Testis (tissue), 2 donors: ENCODE measurements at regions not wholly inside any gene's neighbourhood (a gene's known extent, or its start where the extent isn't known, plus 50 kb on each side); places are given as distances from the start of the nearest gene placed in this dataset.
"Not testable (repeated sequence)": the region's sequence is repeated elsewhere in the genome, so short reads cannot be mapped to it uniquely, and the experiment has no call there.

Experiments
- DNase-seq: peaks from one replicate; pipeline ENCODE4 v3.0.0-alpha.2; 2019
- H3K27ac ChIP-seq, 2 donors: fragments of 200-600 bp; sonication (generic); one replicate each; pipeline ENCODE4 v1.5.1; 2019
- H3K27me3 ChIP-seq: fragments of 200-600 bp; sonication (generic); one replicate; pipeline ENCODE4 v1.5.1; 2019
- H3K36me3 ChIP-seq: fragments of 200-600 bp; sonication (generic); one replicate; pipeline ENCODE4 v1.5.1; 2017; ENCODE audit warnings: low read depth; ENCODE audit errors: missing control alignments
- H3K4me1 ChIP-seq: fragments of 200-600 bp; sonication (generic); one replicate; pipeline ENCODE4 v1.5.1; 2019
- H3K4me3 ChIP-seq, 2 donors: fragments of 200-600 bp; sonication (generic); one replicate each; pipeline ENCODE4 v1.5.1; 2017 to 2019
- H3K9me3 ChIP-seq: fragments of 200-600 bp; sonication (generic); one replicate; pipeline ENCODE4 v1.5.1; 2017
- POLR2A ChIP-seq: fragments of 450-650 bp; IDR thresholded peaks from one replicate; pipeline ENCODE4 v1.6.1; 2017; ENCODE audit warnings: antibody characterized with exemption, mild to moderate bottlenecking, moderate library complexity
- WGBS, 2 donors: methylation state at CpG; one replicate each; pipeline ENCODE4 v1.1.5; 2018; 5-methylcytosine and 5-hydroxymethylcytosine counted together
- intact Hi-C: fragments of 100-400 bp; cut with DNase I; formaldehyde crosslinking; loops from one replicate; pipeline ENCODE4 v1.15.1; 2023; ENCODE audit warnings: low total_unique reads
- TF ChIP-seq, protein P1 (sequence below), 3 experiments: fragments of 450-650 bp in 2 of 3; fragments of 200-600 bp in 1 of 3; sonication (generic) in 1 of 3; IDR thresholded peaks; one replicate each; pipeline ENCODE4 v1.5.1; 2016 to 2019; ENCODE audit warnings: antibody characterized with exemption in 3 of 3, mild to moderate bottlenecking in 2 of 3, moderate library complexity in 1 of 3

DNA sequence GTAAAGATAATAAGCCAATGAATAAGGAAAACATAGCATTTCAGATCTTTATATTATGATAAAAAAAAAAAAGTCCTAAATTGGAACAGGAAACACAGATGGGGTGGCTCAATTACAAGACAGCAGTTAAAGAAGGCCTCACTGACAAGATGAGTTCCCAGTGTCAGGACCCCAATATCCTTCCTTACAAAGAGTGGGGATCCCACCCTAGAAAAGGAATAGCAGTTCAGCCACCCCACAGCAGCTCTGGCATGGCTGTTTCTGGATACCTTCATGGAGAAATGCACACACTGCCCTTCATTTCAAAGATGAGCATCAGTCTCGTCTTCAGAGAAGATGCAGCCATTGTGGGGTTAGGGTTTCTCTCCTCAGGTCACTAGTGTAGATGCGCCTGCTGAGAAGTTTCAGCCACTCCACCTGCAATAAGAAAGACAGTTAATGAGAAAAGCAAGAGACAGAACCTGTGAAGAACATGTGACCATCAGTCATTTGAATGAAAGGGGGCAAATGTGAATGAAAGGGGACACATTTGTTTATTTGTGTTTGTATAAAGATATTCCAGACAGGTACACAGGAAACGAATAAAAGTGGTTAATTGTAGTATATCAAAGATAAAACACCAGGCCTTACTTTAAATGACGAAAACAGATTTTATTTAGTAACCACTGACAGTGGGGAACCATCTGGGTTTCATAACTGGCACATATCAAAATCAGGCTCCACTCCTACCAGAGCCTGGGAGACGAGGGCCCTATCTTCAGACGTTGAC, 121.3 kb upstream of the PRSS16 start:
- TF ChIP-seq, protein P1, sequence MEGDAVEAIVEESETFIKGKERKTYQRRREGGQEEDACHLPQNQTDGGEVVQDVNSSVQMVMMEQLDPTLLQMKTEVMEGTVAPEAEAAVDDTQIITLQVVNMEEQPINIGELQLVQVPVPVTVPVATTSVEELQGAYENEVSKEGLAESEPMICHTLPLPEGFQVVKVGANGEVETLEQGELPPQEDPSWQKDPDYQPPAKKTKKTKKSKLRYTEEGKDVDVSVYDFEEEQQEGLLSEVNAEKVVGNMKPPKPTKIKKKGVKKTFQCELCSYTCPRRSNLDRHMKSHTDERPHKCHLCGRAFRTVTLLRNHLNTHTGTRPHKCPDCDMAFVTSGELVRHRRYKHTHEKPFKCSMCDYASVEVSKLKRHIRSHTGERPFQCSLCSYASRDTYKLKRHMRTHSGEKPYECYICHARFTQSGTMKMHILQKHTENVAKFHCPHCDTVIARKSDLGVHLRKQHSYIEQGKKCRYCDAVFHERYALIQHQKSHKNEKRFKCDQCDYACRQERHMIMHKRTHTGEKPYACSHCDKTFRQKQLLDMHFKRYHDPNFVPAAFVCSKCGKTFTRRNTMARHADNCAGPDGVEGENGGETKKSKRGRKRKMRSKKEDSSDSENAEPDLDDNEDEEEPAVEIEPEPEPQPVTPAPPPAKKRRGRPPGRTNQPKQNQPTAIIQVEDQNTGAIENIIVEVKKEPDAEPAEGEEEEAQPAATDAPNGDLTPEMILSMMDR (IDR thresholded peaks at IDR 0.05) = no peak
- TF ChIP-seq POLR2A = no peak
- Histone ChIP-seq H3K4me3 (peak overlapping the region; percentile 16 to 27), H3K4me1 (no peaks in the 10 kb centered on the region), H3K9me3 (no peaks in the 10 kb centered on the region), H3K27me3 (no peaks in the 10 kb centered on the region), H3K27ac (peak overlapping the region in 1 of 2 donors; percentile 66), H3K36me3 (no peaks in the 10 kb centered on the region)
- intact Hi-C loops = no loop called here
- no peak for DNase-seq
- 69 to 75% methylated on average over 6 of the region's 6 CpGs for WGBS, 2 donors

DNA sequence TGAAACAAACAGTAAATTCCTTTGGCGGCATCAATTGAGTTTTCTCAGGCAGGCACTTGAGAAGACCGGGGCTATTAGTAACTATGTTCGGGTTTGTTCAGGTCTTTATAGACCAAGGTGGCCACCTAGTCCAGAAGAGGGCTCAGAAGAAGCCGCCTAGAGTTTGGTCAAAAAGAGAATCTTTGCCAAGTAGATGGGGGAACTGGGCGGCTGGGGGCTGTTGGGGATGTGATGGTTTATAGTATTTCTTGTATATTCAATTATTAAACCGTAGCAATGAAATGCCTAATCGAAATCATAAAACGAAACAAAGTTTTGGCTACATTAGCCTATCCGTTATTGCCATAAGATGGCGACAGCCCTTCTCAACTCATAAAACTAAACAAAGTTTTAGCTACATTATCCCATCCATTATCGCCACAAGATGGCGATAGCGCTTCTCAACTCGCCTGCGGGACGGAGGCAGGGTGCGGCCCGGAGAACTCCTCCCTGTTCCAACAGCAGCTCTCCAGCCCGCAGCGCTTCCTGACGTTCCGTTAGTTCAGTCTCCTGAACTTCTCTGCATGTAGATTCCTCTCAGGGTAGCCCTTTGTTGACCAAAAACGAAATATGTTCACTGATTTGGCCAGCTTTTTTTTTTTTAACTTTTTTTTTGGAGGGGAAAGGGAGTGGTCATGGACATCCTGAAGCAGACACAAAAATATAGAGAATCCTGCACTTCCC, 120.5 kb upstream of the PRSS16 start:
- TF ChIP-seq, protein P1 (IDR thresholded peaks at IDR 0.05) = peak; percentile 55 to 73 (median 69)
- TF ChIP-seq POLR2A = no peak
- peak overlapping the region; percentile 16 to 27 for H3K4me3 ChIP-seq
- H3K9me3 ChIP-seq = no peaks in the 10 kb centered on the region
- intact Hi-C loops = no loop called here
- H3K27me3 ChIP-seq = no peaks in the 10 kb centered on the region
- WGBS, 2 donors = 13 to 14% methylated on average over 23 of the region's 23 CpGs
- H3K4me1 ChIP-seq = no peaks in the 10 kb centered on the region
- H3K27ac ChIP-seq = peak overlapping the region in 1 of 2 donors; percentile 66
- H3K36me3 ChIP-seq = no peaks in the 10 kb centered on the region
- peak; percentile 96 for DNase-seq

DNA sequence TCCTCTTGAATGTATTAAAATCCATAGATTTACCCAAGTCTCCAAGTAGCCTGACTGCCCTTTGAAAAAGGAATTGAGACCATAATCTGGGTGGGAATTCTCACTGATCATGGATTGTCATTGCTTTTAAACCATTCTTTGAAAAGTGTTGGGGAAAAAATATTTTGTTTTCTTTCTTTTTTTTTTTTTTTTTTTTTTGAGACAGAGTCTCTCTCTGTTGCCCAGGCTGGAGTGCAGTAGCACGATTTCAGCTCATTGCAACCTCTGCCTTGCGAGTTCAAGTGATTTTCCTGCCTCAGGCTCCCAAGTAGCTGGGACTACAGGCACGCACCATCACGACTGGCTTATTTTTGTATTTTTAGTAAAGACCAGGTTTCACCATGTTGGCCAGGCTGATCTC, 119.6 kb upstream of the PRSS16 start:
- H3K27me3 ChIP-seq, DNase-seq, H3K4me3 ChIP-seq, H3K4me1 ChIP-seq, H3K36me3 ChIP-seq, intact Hi-C loops, H3K27ac ChIP-seq, H3K9me3 ChIP-seq: not testable (repeated sequence)
- WGBS, 2 donors = 80 to 83% methylated on average over 4 of the region's 4 CpGs

DNA sequence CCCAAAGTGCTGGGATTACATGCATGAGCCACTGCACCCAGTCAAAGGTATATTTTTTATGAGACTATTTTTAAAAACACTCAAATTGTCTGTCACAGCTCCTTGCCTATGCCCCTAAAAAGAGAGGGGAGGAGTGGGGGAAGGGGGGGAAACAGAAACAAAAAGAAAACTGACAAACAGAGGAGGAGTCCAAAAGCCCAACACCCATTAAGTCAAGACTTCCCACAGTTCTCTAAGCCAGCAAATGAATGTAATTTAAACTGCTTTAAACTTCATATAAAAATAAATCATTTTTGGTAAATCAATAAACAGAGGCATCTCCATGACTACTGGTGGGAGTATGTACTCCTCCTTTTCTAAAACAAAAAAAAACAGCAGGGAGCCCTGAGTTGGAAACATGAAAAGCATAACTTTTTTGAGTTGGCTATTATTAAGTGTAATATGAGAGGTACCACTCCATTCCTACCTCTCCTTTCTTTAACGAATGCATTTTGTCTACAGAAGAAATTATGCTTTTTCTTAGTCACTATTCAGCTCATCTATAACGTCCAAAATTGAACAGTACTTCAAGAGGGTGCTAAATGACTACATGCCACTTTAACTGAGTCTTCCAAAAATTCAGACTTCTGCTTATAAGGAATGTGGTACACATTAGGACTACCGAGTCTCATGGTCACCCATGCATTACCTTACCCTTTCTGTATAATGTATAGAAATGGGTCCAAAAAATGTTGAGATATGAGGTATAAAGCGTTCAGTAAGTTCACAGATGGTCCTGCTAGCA, 119.0 kb upstream of the PRSS16 start:
- no peaks in the 10 kb centered on the region for H3K36me3 ChIP-seq
- H3K27me3 ChIP-seq = no peaks in the 10 kb centered on the region
- no peak for DNase-seq
- H3K4me3 ChIP-seq = no peak overlapping the region
- no peak overlapping the region for H3K27ac ChIP-seq
- 75 to 79% methylated on average over 4 of the region's 4 CpGs for WGBS, 2 donors
- intact Hi-C loops = no loop called here
- no peaks in the 10 kb centered on the region for H3K9me3 ChIP-seq
- TF ChIP-seq POLR2A = no peak
- TF ChIP-seq, protein P1 (IDR thresholded peaks at IDR 0.05) = no peak
- H3K4me1 ChIP-seq = no peaks in the 10 kb centered on the region
